SU-DHL-6 (cell line): ENCODE measurements at regions not wholly inside any gene's neighbourhood (a gene's known extent, or its start where the extent isn't known, plus 50 kb on each side); places are given as distances from the start of the nearest gene placed in this dataset.

Experiments
- CTCF ChIP-seq: fragments of 200-600 bp; sonication (generic); IDR thresholded peaks from one replicate; pipeline ENCODE4 v1.5.1; 2017; ENCODE audit warnings: antibody characterized with exemption, mild to moderate bottlenecking, low read length, moderate library complexity; ENCODE audit not compliant: insufficient read depth, poor library complexity, severe bottlenecking
- EZH2phosphoT487 ChIP-seq: fragments of 200-600 bp; sonication (generic), shearing (Covaris generic); conservative IDR thresholded peaks from 2 replicates; pipeline ENCODE4 v1.6.1; 2018; ENCODE audit warnings: mild to moderate bottlenecking, antibody characterized with exemption, low read length, moderate library complexity, mixed read lengths

GRCh38 chr1:29879217-29879616 is 642.9 kb downstream of the PTPRU start:
- no peak for TF ChIP-seq CTCF
- no peak for TF ChIP-seq EZH2phosphoT487
